ENCODE measurements at regions not wholly inside any gene's neighbourhood (a gene's known extent, or its start where the extent isn't known, plus 50 kb on each side); places are given as distances from the start of the nearest gene placed in this dataset.
A peak's percentile ranks its signal among the peaks of the same experiment; 100 is the strongest.

DNA sequence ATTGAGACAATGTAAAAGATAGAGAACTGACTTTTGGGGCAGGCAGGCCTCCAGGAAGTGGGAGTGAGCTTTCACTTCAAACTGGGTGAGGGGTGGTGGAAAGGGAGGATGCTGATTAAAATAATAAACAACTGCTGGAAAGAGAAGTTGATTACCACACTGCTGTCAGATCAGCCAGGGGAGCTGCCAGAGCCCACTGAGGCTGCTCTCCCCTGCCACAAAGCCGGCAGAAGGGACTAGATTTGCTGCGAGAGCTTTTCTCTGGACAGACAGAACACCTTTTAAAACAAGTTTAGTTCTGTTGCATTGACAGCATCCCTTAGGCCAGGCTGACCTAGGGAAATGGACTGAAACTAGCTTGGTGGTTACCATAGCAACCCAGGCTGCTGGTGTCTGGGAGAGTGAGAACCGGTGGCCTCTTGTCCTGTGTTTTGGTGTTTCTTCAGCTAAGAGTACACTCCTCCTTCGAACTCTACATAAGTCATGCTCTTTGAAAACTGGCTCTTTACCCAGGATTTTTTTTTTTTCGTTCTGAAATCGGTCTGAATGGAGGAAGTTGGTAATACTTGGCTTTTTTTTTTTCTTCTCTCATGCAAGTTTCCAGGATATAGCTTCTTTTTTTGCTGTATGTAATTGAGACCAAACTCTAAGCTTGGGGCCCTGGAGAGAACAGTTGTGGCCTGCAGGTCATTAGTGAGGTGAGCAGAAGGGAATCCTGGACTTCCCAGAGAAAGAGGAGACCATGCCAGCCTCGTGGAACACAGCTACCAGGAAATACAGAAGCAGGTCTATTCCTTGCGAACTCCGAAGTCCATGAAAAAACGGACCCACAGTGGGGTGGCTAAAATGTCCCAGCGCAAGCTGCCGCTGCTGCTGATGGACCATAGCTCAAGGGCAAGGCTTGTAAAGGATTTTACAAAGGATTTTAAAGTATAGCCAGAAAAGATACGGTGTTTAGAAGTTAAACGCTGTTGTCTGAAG lies 374.4 kb downstream of the UTRN start:
- H3K27ac ChIP-seq, result peak overlapping the region in 3 of 4 donors; percentile 32 to 37 (median 35)
- H3K4me1 ChIP-seq, result peaks cover 13 to 30% (median 20%) of the 10 kb centered on the region in 4 donors
- no peak overlapping the region for H3K4me3 ChIP-seq
- ATAC-seq (ENCODE audit: low FRiP score in 2 of 2), result peak; percentile 65 to 70
- no peaks in the 10 kb centered on the region for H3K27me3 ChIP-seq
- DNase-seq, result peak in 1 of 2 donors; percentile 27
- no peak for TF ChIP-seq EP300 (IDR thresholded peaks at IDR 0.05)
- TF ChIP-seq POLR2AphosphoS5 (IDR thresholded peaks at IDR 0.05), result no peak
- no peak for TF ChIP-seq CTCF (IDR thresholded peaks at IDR 0.05)
- TF ChIP-seq POLR2A (IDR thresholded peaks at IDR 0.05), result no peak
- no peaks in the 10 kb centered on the region for H3K36me3 ChIP-seq
- WGBS, 2 donors, result 51 to 57% methylated on average over 14 of the region's 14 CpGs
- no peaks in the 10 kb centered on the region for H3K9me3 ChIP-seq

GRCh38 chr6:144660561-144661115 lies 375.5 kb downstream of the UTRN start:
- Histone ChIP-seq H3K36me3 (no peaks in the 10 kb centered on the region), H3K4me1 (peaks cover 13 to 30% (median 23%) of the 10 kb centered on the region in 4 donors), H3K9me3 (no peaks in the 10 kb centered on the region), H3K27ac (no peak overlapping the region), H3K4me3 (no peak overlapping the region), H3K27me3 (no peaks in the 10 kb centered on the region)
- ATAC-seq (ENCODE audit: low FRiP score in 2 of 2) (no peak), DNase-seq (no peak)
- 70 to 89% methylated on average over 7 of the region's 7 CpGs for WGBS, 2 donors
- TF ChIP-seq EP300 (IDR thresholded peaks at IDR 0.05), result no peak

DNA sequence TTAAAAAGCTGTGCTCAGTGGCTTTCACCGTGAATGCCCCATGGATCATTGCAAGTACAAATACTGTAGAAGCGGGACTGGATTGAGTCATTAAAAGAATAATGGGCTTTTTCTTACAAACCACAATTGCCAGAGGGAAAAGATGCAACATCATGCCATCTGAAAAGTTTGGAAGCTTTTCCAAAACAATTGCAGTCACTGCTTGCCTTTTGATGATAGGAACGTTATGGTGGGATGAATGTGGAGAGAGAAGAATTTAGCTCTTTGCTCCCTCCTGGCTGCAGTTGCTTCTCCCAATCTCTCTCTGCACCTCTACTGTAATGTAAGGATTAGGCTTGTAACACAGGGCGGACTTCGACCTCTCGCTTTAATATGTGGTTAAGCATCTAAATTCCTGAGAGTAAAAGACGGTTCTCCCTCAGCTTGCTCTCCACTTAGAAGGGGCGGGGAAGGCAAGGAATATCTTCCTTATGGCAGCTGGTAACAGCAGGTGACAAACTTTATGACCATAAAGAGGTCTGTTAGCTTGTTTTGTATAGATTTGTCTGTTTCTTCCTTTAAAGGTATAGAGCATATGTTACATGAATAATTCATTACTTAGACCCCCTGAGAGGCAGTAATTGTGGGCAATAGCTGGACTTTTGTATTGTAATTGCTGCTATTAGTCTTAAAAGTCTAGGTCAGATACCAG lies 376.1 kb downstream of the UTRN start:
- Histone ChIP-seq H3K4me1 (peaks cover 13 to 37% (median 27%) of the 10 kb centered on the region in 4 donors), H3K27me3 (no peaks in the 10 kb centered on the region), H3K9me3 (no peaks in the 10 kb centered on the region), H3K4me3 (no peak overlapping the region), H3K36me3 (no peaks in the 10 kb centered on the region), H3K27ac (no peak overlapping the region)
- 89 to 90% methylated on average over 8 of the region's 8 CpGs for WGBS, 2 donors
- ATAC-seq (ENCODE audit: low FRiP score in 2 of 2), result no peak
- no peak for DNase-seq
- TF ChIP-seq POLR2A (IDR thresholded peaks at IDR 0.05) (no peak), CTCF (IDR thresholded peaks at IDR 0.05) (no peak), EP300 (IDR thresholded peaks at IDR 0.05) (no peak)

GRCh38 chr6:144662812-144663365 lies 377.8 kb downstream of the UTRN start:
- no peak for DNase-seq
- ATAC-seq (ENCODE audit: low FRiP score in 2 of 2), result no peak
- Histone ChIP-seq H3K4me1 (peaks cover 13 to 35% (median 28%) of the 10 kb centered on the region in 4 donors), H3K27ac (no peak overlapping the region), H3K27me3 (no peaks in the 10 kb centered on the region), H3K36me3 (no peaks in the 10 kb centered on the region), H3K9me3 (no peaks in the 10 kb centered on the region), H3K4me3 (no peak overlapping the region)
- 77 to 85% methylated on average over 1 of the region's 1 CpG for WGBS, 2 donors
- TF ChIP-seq POLR2A (IDR thresholded peaks at IDR 0.05) (no peak), EP300 (IDR thresholded peaks at IDR 0.05) (no peak), CTCF (IDR thresholded peaks at IDR 0.05) (no peak), POLR2AphosphoS5 (IDR thresholded peaks at IDR 0.05) (no peak)

DNA sequence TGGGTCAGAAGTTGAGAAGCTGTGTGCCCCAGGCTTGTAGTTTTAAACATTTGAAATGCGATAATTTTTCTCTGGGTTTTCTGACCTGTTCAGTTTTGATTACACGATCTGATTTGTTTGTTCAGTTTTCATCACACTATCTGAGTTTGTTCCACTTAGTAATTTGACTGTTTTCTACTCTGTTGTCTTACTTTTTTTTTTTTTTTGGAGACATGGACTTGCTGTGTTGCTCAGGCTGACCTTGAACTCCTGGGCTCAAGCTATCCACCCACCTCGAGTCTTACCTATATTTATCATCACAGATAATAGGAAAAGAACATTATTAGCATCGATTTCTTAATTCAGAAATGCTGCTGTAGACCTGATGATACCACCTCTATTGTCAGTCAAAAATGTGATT lies 379.1 kb downstream of the UTRN start:
- ATAC-seq (ENCODE audit: low FRiP score in 2 of 2) (no peak), DNase-seq (no peak)
- peaks cover 5 to 28% (median 22%) of the 10 kb centered on the region in 4 donors for H3K4me1 ChIP-seq
- H3K36me3 ChIP-seq, result no peaks in the 10 kb centered on the region
- TF ChIP-seq CTCF (IDR thresholded peaks at IDR 0.05), result no peak
- TF ChIP-seq EP300 (IDR thresholded peaks at IDR 0.05), result no peak
- no peak for TF ChIP-seq POLR2AphosphoS5 (IDR thresholded peaks at IDR 0.05)
- TF ChIP-seq POLR2A (IDR thresholded peaks at IDR 0.05), result no peak
- H3K27ac ChIP-seq, result no peak overlapping the region
- whole genome bisulfite sequencing, 2 donors, result 87 to 93% methylated on average over 4 of the region's 4 CpGs
- H3K27me3 ChIP-seq, result no peaks in the 10 kb centered on the region
- H3K4me3 ChIP-seq, result no peak overlapping the region
- no peaks in the 10 kb centered on the region for H3K9me3 ChIP-seq

Measured in upper lobe of left lung (tissue), 6 donors.